Chondrocyte (in vitro differentiated cells): ENCODE measurements at regions not wholly inside any gene's neighbourhood (a gene's known extent, or its start where the extent isn't known, plus 50 kb on each side); places are given as distances from the start of the nearest gene placed in this dataset.

Source experiments
- DNase-seq: peaks from one replicate; pipeline ENCODE4 v3.0.0; 2021; ENCODE audit warnings: mixed read lengths, low spot score
- H3K27ac Mint-ChIP-seq: one replicate; pipeline ENCODE4 v1.8.0; 2021; ENCODE audit warnings: mild to moderate bottlenecking, moderate library complexity, mixed read lengths; ENCODE audit not compliant: unreplicated experiment
- H3K27me3 Mint-ChIP-seq: 2 replicates; pipeline ENCODE4 v1.8.0; 2021; ENCODE audit warnings: low read depth, mixed read lengths
- H3K36me3 Mint-ChIP-seq: 2 replicates; pipeline ENCODE4 v1.8.0; 2021; ENCODE audit warnings: low read depth, mixed read lengths
- H3K4me1 Mint-ChIP-seq: 2 replicates; pipeline ENCODE4 v1.8.0; 2021; ENCODE audit warnings: low read depth, mild to moderate bottlenecking, mixed read lengths
- H3K4me3 Mint-ChIP-seq: one replicate; pipeline ENCODE4 v1.8.0; 2021; ENCODE audit warnings: mild to moderate bottlenecking, moderate library complexity, mixed read lengths; ENCODE audit not compliant: unreplicated experiment
- H3K9me3 Mint-ChIP-seq: 2 replicates; pipeline ENCODE4 v1.8.0; 2021; ENCODE audit warnings: low read depth, mixed read lengths
- CTCF ChIP-seq: fragments of 200-600 bp; sonication (generic); IDR thresholded peaks from 2 replicates; pipeline ENCODE4 v1.5.0; 2021; ENCODE audit warnings: antibody characterized with exemption, mild to moderate bottlenecking, moderate library complexity

GRCh38 chr1:105138458-105138893 lies 1388.8 kb downstream of the AMY1C start:
- H3K27ac Mint-ChIP-seq, result no peak overlapping the region
- DNase-seq, result no peak
- H3K36me3 Mint-ChIP-seq, result no peaks in the 10 kb centered on the region
- H3K4me1 Mint-ChIP-seq, result no peaks in the 10 kb centered on the region
- peaks cover 4% of the 10 kb centered on the region for H3K27me3 Mint-ChIP-seq
- peak; percentile 5 for TF ChIP-seq CTCF
- H3K4me3 Mint-ChIP-seq, result no peak overlapping the region
- peaks cover 2% of the 10 kb centered on the region for H3K9me3 Mint-ChIP-seq

GRCh38 chr1:105172788-105173187 lies 1423.1 kb downstream of the AMY1C start:
- no peak for DNase-seq
- Mint-ChIP-seq H3K4me3 (no peak overlapping the region), H3K36me3 (no peaks in the 10 kb centered on the region), H3K27me3 (no peaks in the 10 kb centered on the region), H3K9me3 (no peaks in the 10 kb centered on the region), H3K27ac (no peak overlapping the region), H3K4me1 (no peaks in the 10 kb centered on the region)
- TF ChIP-seq CTCF, result no peak

GRCh38 chr1:105180789-105181188 lies 1431.1 kb downstream of the AMY1C start:
- DNase-seq, result no peak
- Mint-ChIP-seq H3K4me1 (no peaks in the 10 kb centered on the region), H3K4me3 (no peak overlapping the region), H3K27ac (no peak overlapping the region), H3K36me3 (no peaks in the 10 kb centered on the region), H3K9me3 (no peaks in the 10 kb centered on the region), H3K27me3 (no peaks in the 10 kb centered on the region)
- TF ChIP-seq CTCF, result no peak

GRCh38 chr1:105204836-105205371 lies 1455.2 kb downstream of the AMY1C start:
- Mint-ChIP-seq H3K27ac (no peak overlapping the region), H3K4me3 (no peak overlapping the region), H3K36me3 (no peaks in the 10 kb centered on the region), H3K27me3 (no peaks in the 10 kb centered on the region), H3K4me1 (no peaks in the 10 kb centered on the region), H3K9me3 (peaks cover under 1% of the 10 kb centered on the region)
- TF ChIP-seq CTCF, result no peak
- no peak for DNase-seq

GRCh38 chr1:105208581-105208980 lies 1458.9 kb downstream of the AMY1C start:
- peaks cover 6% of the 10 kb centered on the region for H3K9me3 Mint-ChIP-seq
- H3K4me1 Mint-ChIP-seq, result no peaks in the 10 kb centered on the region
- no peak for TF ChIP-seq CTCF
- no peaks in the 10 kb centered on the region for H3K27me3 Mint-ChIP-seq
- H3K4me3 Mint-ChIP-seq, result no peak overlapping the region
- H3K36me3 Mint-ChIP-seq, result no peaks in the 10 kb centered on the region
- no peak overlapping the region for H3K27ac Mint-ChIP-seq
- DNase-seq, result no peak
